Colonic mucosa (tissue), 4 donors: ENCODE measurements at regions not wholly inside any gene's neighbourhood (a gene's known extent, or its start where the extent isn't known, plus 50 kb on each side); places are given as distances from the start of the nearest gene placed in this dataset.

ENCODE experiments used
- DNase-seq: peaks from one replicate; pipeline ENCODE4 v3.0.0-alpha.2; 2020
- H3K27ac ChIP-seq: fragments of 200-600 bp; one replicate; pipeline ENCODE4 v1.8.0; 2021
- H3K27me3 ChIP-seq: fragments of 200-600 bp; one replicate; pipeline ENCODE4 v1.8.0; 2021
- H3K36me3 ChIP-seq: fragments of 200-600 bp; one replicate; pipeline ENCODE4 v1.8.0; 2021
- H3K4me1 ChIP-seq: fragments of 200-600 bp; one replicate; pipeline ENCODE4 v1.8.0; 2021; ENCODE audit warnings: mild to moderate bottlenecking
- H3K4me3 ChIP-seq: fragments of 200-600 bp; one replicate; pipeline ENCODE4 v1.8.0; 2021
- H3K9ac ChIP-seq, 2 donors: one replicate each; pipeline ENCODE4 v1.7.0; 2013; ENCODE audit warnings: control low read depth in 2 of 2, low read depth in 2 of 2, low read length in 2 of 2
- H3K9me3 ChIP-seq: fragments of 200-600 bp; one replicate; pipeline ENCODE4 v1.8.0; 2021
- intact Hi-C: fragments of 100-400 bp; cut with DNase I; formaldehyde crosslinking; loops from one replicate; pipeline ENCODE4 v1.14.1; 2022
- TF ChIP-seq, protein P1 (sequence below): fragments of 200-600 bp; IDR thresholded peaks from one replicate; pipeline ENCODE4 v1.8.0; 2022; ENCODE audit warnings: antibody characterized with exemption, mild to moderate bottlenecking
- donor health status: healthy.
- donor health status: DM: no; HTN: no; CAD: no.
- donor health status: DM: no; HTN: no; CAD: no.

DNA sequence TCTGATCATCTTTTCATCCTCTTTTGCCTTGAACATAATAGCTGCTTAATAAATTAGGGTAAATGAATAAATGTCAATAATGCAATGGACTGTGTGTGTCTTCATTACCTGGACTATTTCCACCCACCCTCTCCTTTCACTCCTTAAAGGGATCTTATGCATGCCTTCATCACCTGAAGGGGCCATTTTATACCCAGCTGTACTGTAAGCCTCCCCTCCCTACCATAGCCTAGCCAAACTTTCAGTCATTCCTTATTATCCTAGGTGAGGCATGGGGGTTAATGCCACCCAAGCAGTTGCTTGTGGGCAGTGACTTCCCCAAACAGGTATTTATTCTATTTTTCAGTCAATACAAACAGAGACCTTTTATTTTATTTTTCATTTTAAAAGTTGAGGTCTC, 127.8 kb upstream of the PARP11 start:
- Histone ChIP-seq H3K36me3 (no peaks in the 10 kb centered on the region), H3K27ac (no peak overlapping the region), H3K9ac (no peak overlapping the region), H3K4me3 (no peak overlapping the region), H3K4me1 (no peaks in the 10 kb centered on the region), H3K9me3 (no peaks in the 10 kb centered on the region), H3K27me3 (no peaks in the 10 kb centered on the region)
- intact Hi-C loops, result no loop called here
- DNase-seq, result no peak
- TF ChIP-seq, protein P1, sequence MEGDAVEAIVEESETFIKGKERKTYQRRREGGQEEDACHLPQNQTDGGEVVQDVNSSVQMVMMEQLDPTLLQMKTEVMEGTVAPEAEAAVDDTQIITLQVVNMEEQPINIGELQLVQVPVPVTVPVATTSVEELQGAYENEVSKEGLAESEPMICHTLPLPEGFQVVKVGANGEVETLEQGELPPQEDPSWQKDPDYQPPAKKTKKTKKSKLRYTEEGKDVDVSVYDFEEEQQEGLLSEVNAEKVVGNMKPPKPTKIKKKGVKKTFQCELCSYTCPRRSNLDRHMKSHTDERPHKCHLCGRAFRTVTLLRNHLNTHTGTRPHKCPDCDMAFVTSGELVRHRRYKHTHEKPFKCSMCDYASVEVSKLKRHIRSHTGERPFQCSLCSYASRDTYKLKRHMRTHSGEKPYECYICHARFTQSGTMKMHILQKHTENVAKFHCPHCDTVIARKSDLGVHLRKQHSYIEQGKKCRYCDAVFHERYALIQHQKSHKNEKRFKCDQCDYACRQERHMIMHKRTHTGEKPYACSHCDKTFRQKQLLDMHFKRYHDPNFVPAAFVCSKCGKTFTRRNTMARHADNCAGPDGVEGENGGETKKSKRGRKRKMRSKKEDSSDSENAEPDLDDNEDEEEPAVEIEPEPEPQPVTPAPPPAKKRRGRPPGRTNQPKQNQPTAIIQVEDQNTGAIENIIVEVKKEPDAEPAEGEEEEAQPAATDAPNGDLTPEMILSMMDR, result no peak

DNA sequence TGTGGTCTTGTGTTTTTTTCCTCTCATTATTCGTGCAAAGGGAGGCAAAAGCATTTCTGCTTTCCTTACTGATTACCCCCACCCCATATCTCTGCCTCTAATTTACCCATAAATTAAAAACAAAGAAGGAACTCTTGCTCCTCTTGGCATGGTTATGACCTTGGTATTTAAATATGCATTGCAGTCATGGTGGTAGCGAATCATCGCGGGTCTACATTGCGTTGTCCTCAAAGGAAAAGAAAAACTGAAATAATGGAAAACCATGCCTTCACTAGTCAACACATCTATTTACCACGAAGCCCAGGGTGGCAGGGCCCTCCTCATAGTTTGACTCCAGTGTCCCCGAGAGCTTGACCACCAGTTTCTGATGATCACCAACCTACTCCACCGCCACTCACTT, 126.7 kb upstream of the PARP11 start:
- Histone ChIP-seq H3K4me1 (no peaks in the 10 kb centered on the region), H3K27me3 (no peaks in the 10 kb centered on the region), H3K4me3 (no peak overlapping the region), H3K9me3 (no peaks in the 10 kb centered on the region), H3K36me3 (no peaks in the 10 kb centered on the region), H3K9ac (no peak overlapping the region), H3K27ac (no peak overlapping the region)
- TF ChIP-seq, protein P1, result no peak
- no peak for DNase-seq
- intact Hi-C loops, result loop anchor here (5.0 to 10.0 kb wide), 2 partner anchors 115 to 277 kb away; no protein-coding TSS in a partner anchor

DNA sequence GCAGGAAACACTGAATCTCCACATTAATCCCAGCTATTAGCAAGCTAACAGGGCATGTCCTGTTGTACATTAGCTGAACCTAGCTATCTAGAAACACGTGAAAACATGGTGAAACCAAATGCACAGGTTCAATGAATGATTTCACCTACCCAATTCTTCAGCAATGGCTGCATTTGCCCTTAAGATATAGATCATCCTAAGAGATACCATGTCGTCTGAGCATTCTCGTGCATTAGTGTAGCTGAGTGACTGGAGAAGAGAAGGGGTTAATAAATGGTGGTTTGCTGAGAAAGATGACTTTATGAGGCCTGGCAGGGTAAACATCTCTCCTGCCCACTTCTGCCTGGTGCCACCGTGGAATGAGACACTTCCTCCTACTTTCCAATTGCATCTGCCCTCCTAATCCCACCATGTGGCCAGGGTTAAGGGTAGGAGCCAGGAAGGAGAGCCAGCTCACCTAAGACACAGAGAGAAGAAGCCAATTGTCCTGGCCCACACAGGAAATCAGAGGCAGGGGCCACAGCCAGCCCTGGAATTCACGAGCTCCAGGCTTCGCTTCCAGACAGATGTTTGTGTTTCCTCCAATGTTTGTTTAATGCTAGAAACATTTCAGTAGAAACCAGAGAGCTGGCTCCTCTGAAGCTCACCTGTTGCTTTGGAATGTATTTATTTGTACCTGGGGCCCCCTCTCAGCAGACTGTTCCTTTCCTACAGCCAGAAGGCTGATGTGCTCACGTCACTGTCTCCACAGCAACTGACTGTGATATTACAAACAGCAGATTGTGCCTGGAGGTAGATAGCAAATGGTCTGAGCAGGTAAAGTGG, 126.0 kb upstream of the PARP11 start:
- Histone ChIP-seq H3K4me3 (no peak overlapping the region), H3K27ac (no peak overlapping the region), H3K9ac (no peak overlapping the region), H3K9me3 (no peaks in the 10 kb centered on the region), H3K27me3 (no peaks in the 10 kb centered on the region), H3K4me1 (no peaks in the 10 kb centered on the region), H3K36me3 (no peaks in the 10 kb centered on the region)
- TF ChIP-seq, protein P1, result no peak
- peak; percentile 50 for DNase-seq
- intact Hi-C loops, result loop anchor here (5.0 to 10.0 kb wide), 2 partner anchors 114 to 278 kb away; no protein-coding TSS in a partner anchor

DNA sequence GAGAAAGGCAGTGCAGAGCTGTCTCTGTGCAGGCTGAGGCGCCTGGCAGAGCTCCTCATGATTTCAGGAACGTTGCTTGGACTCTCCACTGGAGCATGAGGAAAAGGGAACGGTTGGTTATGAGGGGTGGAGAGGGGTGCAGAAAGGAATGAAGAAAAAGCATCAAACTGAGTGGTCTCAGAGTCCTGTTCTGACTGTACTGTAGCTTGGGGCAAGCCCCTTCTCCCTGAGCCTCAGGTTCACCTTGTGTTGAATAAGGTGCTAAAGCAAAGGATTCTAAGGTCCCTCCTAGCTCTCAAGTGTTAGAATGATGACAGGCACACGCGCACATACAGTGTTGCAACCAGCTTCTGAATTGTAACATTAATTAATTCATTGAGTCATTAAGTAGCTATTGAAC, 125.2 kb upstream of the PARP11 start:
- TF ChIP-seq, protein P1, result no peak
- no peak for DNase-seq
- no peak overlapping the region for H3K9ac ChIP-seq
- H3K27ac ChIP-seq, result no peak overlapping the region
- H3K4me3 ChIP-seq, result no peak overlapping the region
- H3K36me3 ChIP-seq, result no peaks in the 10 kb centered on the region
- no peaks in the 10 kb centered on the region for H3K27me3 ChIP-seq
- intact Hi-C loops, result loop anchor here (5.0 to 10.0 kb wide), 2 partner anchors 114 to 279 kb away; no protein-coding TSS in a partner anchor
- H3K9me3 ChIP-seq, result no peaks in the 10 kb centered on the region
- H3K4me1 ChIP-seq, result no peaks in the 10 kb centered on the region

DNA sequence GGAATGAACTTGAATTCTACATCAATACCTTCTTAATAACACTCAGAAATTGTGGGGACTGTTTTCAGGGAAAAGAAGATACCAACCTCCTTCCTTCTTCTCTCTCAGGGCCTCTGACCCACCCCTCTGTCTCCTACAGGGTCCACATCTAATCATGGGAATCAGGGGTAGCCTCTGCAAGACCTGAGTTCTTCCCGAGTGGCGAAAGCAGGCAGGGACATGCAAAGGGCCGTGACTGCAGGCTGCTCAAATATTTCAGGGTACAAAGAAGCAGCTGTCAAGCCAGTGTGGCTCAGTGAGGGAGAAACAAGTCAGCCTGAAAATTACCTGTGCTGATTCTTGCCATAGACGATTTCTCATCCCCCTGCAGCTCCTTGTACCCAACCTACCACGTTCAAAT, 123.1 kb upstream of the PARP11 start:
- Histone ChIP-seq H3K27ac (no peak overlapping the region), H3K4me1 (no peaks in the 10 kb centered on the region), H3K4me3 (no peak overlapping the region), H3K27me3 (no peaks in the 10 kb centered on the region), H3K9ac (no peak overlapping the region), H3K9me3 (no peaks in the 10 kb centered on the region), H3K36me3 (no peaks in the 10 kb centered on the region)
- intact Hi-C loops, result loop anchor here (2.0 to 10.0 kb wide), 3 partner anchors 40 to 281 kb away; no protein-coding TSS in a partner anchor
- DNase-seq, result no peak
- TF ChIP-seq, protein P1, result no peak
